ENCODE measurements at regions not wholly inside any gene's neighbourhood (a gene's known extent, or its start where the extent isn't known, plus 50 kb on each side); places are given as distances from the start of the nearest gene placed in this dataset.
"Not testable (repeated sequence)": the region's sequence is repeated elsewhere in the genome, so short reads cannot be mapped to it uniquely, and the experiment has no call there.

- FAIRE-seq: no peak
Observed at GRCh38 chr15:53209396-53210042, 419.4 kb upstream of the ONECUT1 start.

GRCh38 chr15:53208751-53209150 lies 418.6 kb upstream of the ONECUT1 start:
- FAIRE-seq: no peak

- no peak for FAIRE-seq
Observed at GRCh38 chr15:53203454-53203853, 413.3 kb upstream of the ONECUT1 start.

- FAIRE-seq: no peak
Observed at GRCh38 chr15:53202876-53203275, 412.7 kb upstream of the ONECUT1 start.

GRCh38 chr15:53197426-53197839 lies 407.3 kb upstream of the ONECUT1 start:
- FAIRE-seq: no peak

- FAIRE-seq: no peak
Observed at GRCh38 chr15:53196788-53197187, 406.7 kb upstream of the ONECUT1 start.

- no peak for FAIRE-seq
Observed at GRCh38 chr15:53196242-53196641, 406.1 kb upstream of the ONECUT1 start.

- FAIRE-seq: no peak
Observed at GRCh38 chr15:53193149-53193548, 403.0 kb upstream of the ONECUT1 start.

- FAIRE-seq: no peak
Observed at GRCh38 chr15:53189860-53190259, 399.7 kb upstream of the ONECUT1 start.

GRCh38 chr15:53183449-53183848 lies 393.3 kb upstream of the ONECUT1 start:
- not testable (repeated sequence) for FAIRE-seq

GRCh38 chr15:53171571-53171970 lies 381.4 kb upstream of the ONECUT1 start:
- no peak for FAIRE-seq

- FAIRE-seq: no peak
Observed at GRCh38 chr15:53166684-53167201, 376.6 kb upstream of the ONECUT1 start.

GRCh38 chr15:53165988-53166683 lies 376.0 kb upstream of the ONECUT1 start:
- FAIRE-seq: no peak

- FAIRE-seq: no peak
Observed at GRCh38 chr15:53160092-53160704, 370.1 kb upstream of the ONECUT1 start.

GRCh38 chr15:53159458-53159857 lies 369.3 kb upstream of the ONECUT1 start:
- FAIRE-seq: no peak

- FAIRE-seq: no peak
Observed at GRCh38 chr15:53158995-53159394, 368.9 kb upstream of the ONECUT1 start.

GRCh38 chr15:53133255-53133850 lies 343.2 kb upstream of the ONECUT1 start:
- FAIRE-seq: no peak

GRCh38 chr15:53130943-53131342 lies 340.8 kb upstream of the ONECUT1 start:
- no peak for FAIRE-seq

GRCh38 chr15:53129121-53129904 lies 339.2 kb upstream of the ONECUT1 start:
- no peak for FAIRE-seq

GRCh38 chr15:53128652-53129051 lies 338.5 kb upstream of the ONECUT1 start:
- no peak for FAIRE-seq

GRCh38 chr15:53126144-53126543 lies 336.0 kb upstream of the ONECUT1 start:
- FAIRE-seq: no peak

GRCh38 chr15:53122818-53123217 lies 332.7 kb upstream of the ONECUT1 start:
- FAIRE-seq: no peak

GRCh38 chr15:53116915-53117314 lies 326.8 kb upstream of the ONECUT1 start:
- not testable (repeated sequence) for FAIRE-seq
